SK-N-MC (cell line): ENCODE measurements at regions not wholly inside any gene's neighbourhood (a gene's known extent, or its start where the extent isn't known, plus 50 kb on each side); places are given as distances from the start of the nearest gene placed in this dataset.
"Not testable (repeated sequence)": the region's sequence is repeated elsewhere in the genome, so short reads cannot be mapped to it uniquely, and the experiment has no call there.

Source experiments
- DNase-seq: peaks from one replicate; pipeline ENCODE4 v3.0.0-alpha.2; 2011; ENCODE audit warnings: low read depth, low spot score
- H3K27ac ChIP-seq: fragments of 200-600 bp; sonication (generic); 2 replicates; pipeline ENCODE4 v1.5.1; 2016; ENCODE audit warnings: mixed run types
- H3K36me3 ChIP-seq: fragments of 200-600 bp; sonication (generic); 2 replicates; pipeline ENCODE4 v1.6.1; 2017; ENCODE audit warnings: antibody characterized with exemption, low read length, mixed read lengths; ENCODE audit not compliant: insufficient read depth
- H3K4me3 ChIP-seq: fragments of 200-600 bp; sonication (generic); 2 replicates; pipeline ENCODE4 v1.5.1; 2016
- H3K9ac ChIP-seq: fragments of 200-600 bp; sonication (generic); 2 replicates; pipeline ENCODE4 v1.8.0; 2017; ENCODE audit warnings: mixed run types, mixed read lengths; ENCODE audit not compliant: insufficient read length
- H3K9me3 ChIP-seq: fragments of 200-600 bp; sonication (generic); 2 replicates; pipeline ENCODE4 v1.6.1; 2017; ENCODE audit warnings: low read depth, mild to moderate bottlenecking, antibody characterized with exemption, low read length, moderate library complexity, mixed read lengths
- EZH2 ChIP-seq: fragments of 200-600 bp; sonication (generic); IDR thresholded peaks from one replicate; pipeline ENCODE4 v1.6.1; 2017; ENCODE audit warnings: antibody characterized with exemption
- FOXP2 ChIP-seq: optimal IDR thresholded peaks from 2 replicates; pipeline ENCODE3; 2011; ENCODE audit warnings: mild to moderate bottlenecking, moderate library complexity; ENCODE audit not compliant: insufficient read depth; ENCODE audit errors: extremely low read length, control extremely low read depth
- POLR2AphosphoS5 ChIP-seq: IDR thresholded peaks from 2 replicates; pipeline ENCODE4 v1.6.1; 2012; ENCODE audit warnings: mild to moderate bottlenecking, low read depth, low read length, borderline replicate concordance

DNA sequence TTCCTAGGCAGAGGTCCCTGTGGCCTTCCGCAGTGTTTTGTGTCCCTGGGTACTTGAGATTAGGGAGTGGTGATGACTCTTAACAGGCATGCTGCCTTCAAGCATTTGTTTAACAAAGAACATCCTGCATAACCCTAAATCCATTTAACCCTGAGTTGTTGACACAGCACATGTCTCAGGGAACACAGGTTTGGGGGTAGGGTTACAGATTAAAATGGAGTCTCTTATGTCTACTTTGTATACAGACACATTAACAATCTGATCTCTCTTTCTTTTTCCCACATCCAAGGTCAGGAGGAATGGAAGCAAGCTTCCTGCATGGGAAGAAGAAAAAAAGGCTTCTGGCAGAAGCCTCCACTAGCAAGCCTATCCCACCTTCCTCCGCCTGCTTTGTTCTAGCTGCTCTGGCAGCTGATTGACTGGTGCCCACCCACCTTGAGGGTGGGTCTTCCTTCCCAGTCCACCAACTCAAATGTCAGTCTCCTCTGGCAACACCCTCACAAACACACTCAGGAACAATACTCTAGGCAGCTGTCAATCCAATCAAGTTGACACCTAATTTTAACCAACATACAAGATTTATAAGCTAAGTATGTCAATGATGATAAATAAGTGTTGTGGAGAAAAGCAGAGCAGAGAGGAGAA, 176.5 kb upstream of the CCZ1B start:
- no peaks in the 10 kb centered on the region for H3K36me3 ChIP-seq
- no peak overlapping the region for H3K4me3 ChIP-seq
- H3K9me3 ChIP-seq, result no peaks in the 10 kb centered on the region
- DNase-seq, result no peak
- TF ChIP-seq FOXP2, result no peak
- TF ChIP-seq POLR2AphosphoS5, result no peak
- TF ChIP-seq EZH2, result no peak
- no peak overlapping the region for H3K27ac ChIP-seq
- no peak overlapping the region for H3K9ac ChIP-seq

GRCh38 chr7:7005303-7005702, 177.0 kb upstream of the C1GALT1 start:
- no peak for DNase-seq
- Histone ChIP-seq H3K4me3 (no peak overlapping the region), H3K9me3 (no peaks in the 10 kb centered on the region), H3K36me3 (no peaks in the 10 kb centered on the region), H3K27ac (no peak overlapping the region), H3K9ac (no peak overlapping the region)
- TF ChIP-seq FOXP2 (no peak), POLR2AphosphoS5 (no peak), EZH2 (no peak)

GRCh38 chr7:7005949-7006348, 176.4 kb upstream of the C1GALT1 start:
- not testable (repeated sequence) for H3K27ac ChIP-seq, H3K36me3 ChIP-seq

GRCh38 chr7:7011241-7011640, 171.1 kb upstream of the C1GALT1 start:
- H3K9me3 ChIP-seq, H3K36me3 ChIP-seq, DNase-seq, H3K9ac ChIP-seq, H3K27ac ChIP-seq: not testable (repeated sequence)
- peak overlapping the region; percentile 42 for H3K4me3 ChIP-seq

More at GRCh38 chr7:7005949-7006348, 176.4 kb upstream of the C1GALT1 start:
- not testable (repeated sequence) for DNase-seq, H3K4me3 ChIP-seq, H3K9ac ChIP-seq, H3K9me3 ChIP-seq

GRCh38 chr7:7011751-7012150, 170.6 kb upstream of the C1GALT1 start:
- H3K9ac ChIP-seq, H3K27ac ChIP-seq, H3K9me3 ChIP-seq, DNase-seq, H3K36me3 ChIP-seq: not testable (repeated sequence)
- peak overlapping the region; percentile 42 for H3K4me3 ChIP-seq

- DNase-seq, result no peak
- H3K9me3 ChIP-seq, result no peaks in the 10 kb centered on the region
- no peak overlapping the region for H3K27ac ChIP-seq
- TF ChIP-seq POLR2AphosphoS5 (no peak), EZH2 (no peak), FOXP2 (no peak)
- H3K36me3 ChIP-seq, result no peaks in the 10 kb centered on the region
- no peak overlapping the region for H3K9ac ChIP-seq
- H3K4me3 ChIP-seq, result no peak overlapping the region
Observed at GRCh38 chr7:7014827-7015595, 167.3 kb upstream of the C1GALT1 start.

- Histone ChIP-seq H3K4me3 (no peak overlapping the region), H3K9ac (no peak overlapping the region), H3K9me3 (no peaks in the 10 kb centered on the region), H3K36me3 (no peaks in the 10 kb centered on the region), H3K27ac (no peak overlapping the region)
- DNase-seq, result no peak
- TF ChIP-seq FOXP2 (no peak), POLR2AphosphoS5 (no peak), EZH2 (no peak)
Observed at GRCh38 chr7:7017707-7018280, 164.6 kb upstream of the C1GALT1 start.

- DNase-seq, result no peak
- H3K9ac ChIP-seq, result no peak overlapping the region
- H3K9me3 ChIP-seq, result no peaks in the 10 kb centered on the region
- H3K36me3 ChIP-seq, result no peaks in the 10 kb centered on the region
- TF ChIP-seq EZH2 (no peak), FOXP2 (no peak), POLR2AphosphoS5 (no peak)
- H3K4me3 ChIP-seq, result no peak overlapping the region
- H3K27ac ChIP-seq, result no peak overlapping the region
Observed at GRCh38 chr7:7018290-7018689, 164.1 kb upstream of the C1GALT1 start.

GRCh38 chr7:7032221-7032620, 150.1 kb upstream of the C1GALT1 start:
- no peak for DNase-seq
- no peak overlapping the region for H3K4me3 ChIP-seq
- H3K27ac ChIP-seq, result no peak overlapping the region
- TF ChIP-seq EZH2, result no peak
- TF ChIP-seq POLR2AphosphoS5, result no peak
- TF ChIP-seq FOXP2, result no peak
- H3K36me3 ChIP-seq, result no peaks in the 10 kb centered on the region
- no peaks in the 10 kb centered on the region for H3K9me3 ChIP-seq
- H3K9ac ChIP-seq, result no peak overlapping the region
